ENCODE measurements at regions not wholly inside any gene's neighbourhood (a gene's known extent, or its start where the extent isn't known, plus 50 kb on each side); places are given as distances from the start of the nearest gene placed in this dataset.

DNA sequence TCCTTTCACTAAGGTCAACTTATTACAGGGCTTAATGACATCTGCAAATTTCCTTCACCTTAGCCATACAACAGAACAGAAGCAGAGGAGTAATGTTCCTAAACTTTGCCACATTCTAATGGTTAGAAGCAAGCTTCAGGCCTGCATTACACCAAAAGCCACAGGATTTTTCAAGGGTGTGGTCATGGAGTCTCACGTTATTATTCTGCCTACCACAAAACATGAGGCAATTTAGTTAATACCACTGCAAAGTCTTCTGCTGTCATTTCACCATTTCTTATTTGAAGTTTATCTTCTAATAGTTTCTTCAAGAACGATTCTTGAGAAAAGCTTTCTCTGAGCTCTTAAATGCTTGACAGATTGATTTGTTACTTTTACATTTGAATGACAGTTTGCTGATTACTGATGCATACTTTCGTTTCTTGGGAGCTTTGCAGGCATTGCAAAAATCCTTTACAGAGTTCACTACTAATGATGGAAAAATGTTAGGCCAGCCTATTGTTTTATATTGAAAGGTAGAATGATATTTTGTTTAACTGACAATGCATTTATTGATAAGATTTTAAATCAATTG lies 1257.1 kb downstream of the NSUN3 start:
- H3K27ac ChIP-seq: no peak overlapping the region
- peaks cover 0 to 14% (median 1%) of the 10 kb centered on the region in 4 donors for H3K9me3 ChIP-seq
- no peak for DNase-seq
- intact Hi-C loops (cut with DNase I; ENCODE audit: low total_unique reads): no loop called here
- no peaks in the 10 kb centered on the region for H3K4me1 ChIP-seq
- no peaks in the 10 kb centered on the region for H3K27me3 ChIP-seq
- 38 to 46% (median 41%) methylated on average over 3 of the region's 3 CpGs for WGBS, 5 donors
- H3K36me3 ChIP-seq: no peaks in the 10 kb centered on the region
- H3K4me3 ChIP-seq: no peak overlapping the region
- TF ChIP-seq EP300 (IDR thresholded peaks at IDR 0.05): no peak
- TF ChIP-seq, protein P1, sequence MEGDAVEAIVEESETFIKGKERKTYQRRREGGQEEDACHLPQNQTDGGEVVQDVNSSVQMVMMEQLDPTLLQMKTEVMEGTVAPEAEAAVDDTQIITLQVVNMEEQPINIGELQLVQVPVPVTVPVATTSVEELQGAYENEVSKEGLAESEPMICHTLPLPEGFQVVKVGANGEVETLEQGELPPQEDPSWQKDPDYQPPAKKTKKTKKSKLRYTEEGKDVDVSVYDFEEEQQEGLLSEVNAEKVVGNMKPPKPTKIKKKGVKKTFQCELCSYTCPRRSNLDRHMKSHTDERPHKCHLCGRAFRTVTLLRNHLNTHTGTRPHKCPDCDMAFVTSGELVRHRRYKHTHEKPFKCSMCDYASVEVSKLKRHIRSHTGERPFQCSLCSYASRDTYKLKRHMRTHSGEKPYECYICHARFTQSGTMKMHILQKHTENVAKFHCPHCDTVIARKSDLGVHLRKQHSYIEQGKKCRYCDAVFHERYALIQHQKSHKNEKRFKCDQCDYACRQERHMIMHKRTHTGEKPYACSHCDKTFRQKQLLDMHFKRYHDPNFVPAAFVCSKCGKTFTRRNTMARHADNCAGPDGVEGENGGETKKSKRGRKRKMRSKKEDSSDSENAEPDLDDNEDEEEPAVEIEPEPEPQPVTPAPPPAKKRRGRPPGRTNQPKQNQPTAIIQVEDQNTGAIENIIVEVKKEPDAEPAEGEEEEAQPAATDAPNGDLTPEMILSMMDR (IDR thresholded peaks at IDR 0.05): no peak

DNA sequence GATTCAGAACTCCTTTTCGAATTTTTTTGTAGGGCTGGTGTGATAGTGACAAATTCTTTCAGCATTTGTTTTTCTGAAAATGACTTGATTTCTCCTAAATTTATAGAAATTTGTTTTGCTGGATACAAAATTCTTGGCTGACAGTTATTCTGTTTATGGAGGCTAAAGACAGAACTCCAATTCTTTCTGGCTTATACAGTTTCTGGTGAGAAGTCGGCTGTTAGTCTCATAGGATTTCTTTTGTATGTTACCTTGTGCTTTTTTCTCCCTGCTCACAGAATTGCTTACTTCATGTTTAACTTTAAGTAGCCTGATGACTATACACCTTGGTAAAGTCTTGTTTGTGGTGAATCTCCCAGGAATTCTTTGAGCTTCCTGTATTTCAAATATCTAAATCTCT lies 1264.6 kb downstream of the NSUN3 start:
- H3K27ac ChIP-seq: no peak overlapping the region

DNA sequence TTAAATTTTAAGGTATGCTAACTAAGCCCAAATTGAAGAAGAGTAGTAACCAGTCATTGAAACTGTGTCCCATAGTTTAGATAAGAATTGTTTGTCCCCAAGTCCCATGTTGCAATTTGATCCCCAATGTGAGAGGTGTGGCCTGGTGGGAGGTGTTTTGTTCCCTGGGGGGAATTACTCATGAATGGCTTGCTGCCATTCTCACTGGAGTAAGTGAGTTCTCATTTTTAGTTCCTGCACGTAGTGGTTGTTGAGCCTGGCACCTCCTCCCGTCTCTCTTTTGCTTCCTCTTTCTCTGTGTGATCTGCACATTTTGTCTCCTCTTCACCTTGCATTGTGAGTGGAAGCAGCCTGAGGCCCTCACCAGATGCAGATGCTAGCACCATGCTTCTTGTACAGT lies 1271.0 kb downstream of the NSUN3 start:
- no peaks in the 10 kb centered on the region for H3K4me1 ChIP-seq
- DNase-seq: no peak
- intact Hi-C loops (cut with DNase I; ENCODE audit: low total_unique reads): no loop called here
- no peaks in the 10 kb centered on the region for H3K27me3 ChIP-seq
- TF ChIP-seq, protein P1 (IDR thresholded peaks at IDR 0.05): no peak
- no peak for TF ChIP-seq EP300 (IDR thresholded peaks at IDR 0.05)
- TF ChIP-seq POLR2A (IDR thresholded peaks at IDR 0.05): no peak
- no peak for TF ChIP-seq POLR2AphosphoS5 (IDR thresholded peaks at IDR 0.05)
- no peak overlapping the region for H3K4me3 ChIP-seq
- H3K27ac ChIP-seq: no peak overlapping the region
- 64 to 81% (median 72%) methylated on average over 2 of the region's 2 CpGs for WGBS, 5 donors
- H3K9me3 ChIP-seq: peaks cover 0 to 13% (median 10%) of the 10 kb centered on the region in 4 donors
- H3K36me3 ChIP-seq: no peaks in the 10 kb centered on the region

More for the DNA sequence above, 1264.6 kb downstream of the NSUN3 start:
- H3K9me3 ChIP-seq: peaks cover 0 to 27% (median 21%) of the 10 kb centered on the region in 4 donors
- H3K4me1 ChIP-seq: no peaks in the 10 kb centered on the region
- 72 to 80% (median 77%) methylated on average over 2 of the region's 2 CpGs for whole genome bisulfite sequencing, 5 donors
- H3K4me3 ChIP-seq: no peak overlapping the region
- H3K27me3 ChIP-seq: no peaks in the 10 kb centered on the region
- TF ChIP-seq POLR2AphosphoS5 (IDR thresholded peaks at IDR 0.05) (no peak), POLR2A (IDR thresholded peaks at IDR 0.05) (no peak), EP300 (IDR thresholded peaks at IDR 0.05) (no peak)
- TF ChIP-seq, protein P1 (IDR thresholded peaks at IDR 0.05): no peak
- no peaks in the 10 kb centered on the region for H3K36me3 ChIP-seq
- DNase-seq: no peak
- intact Hi-C loops (cut with DNase I; ENCODE audit: low total_unique reads): no loop called here

DNA sequence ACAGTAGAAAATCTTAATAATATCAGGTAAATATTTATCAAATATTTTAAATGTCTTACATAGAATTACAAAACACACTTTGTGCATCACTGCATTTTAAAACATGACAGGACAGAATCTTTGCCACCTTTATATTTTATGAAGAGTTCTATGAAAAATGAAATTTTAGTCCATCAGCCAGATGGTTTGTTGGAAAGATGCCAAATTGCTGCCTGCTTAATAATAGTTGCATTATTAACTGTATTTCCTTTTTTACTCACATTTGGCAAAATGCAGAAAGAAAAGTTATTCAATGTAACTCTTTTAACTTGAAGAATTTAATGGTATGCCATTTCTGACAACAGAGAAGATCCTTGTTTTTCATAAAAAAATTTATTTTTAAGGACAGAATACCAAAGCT lies 1271.6 kb downstream of the NSUN3 start:
- Histone ChIP-seq H3K36me3 (no peaks in the 10 kb centered on the region), H3K4me3 (no peak overlapping the region), H3K27ac (no peak overlapping the region), H3K4me1 (no peaks in the 10 kb centered on the region), H3K27me3 (no peaks in the 10 kb centered on the region), H3K9me3 (peaks cover 0 to 12% (median 7%) of the 10 kb centered on the region in 4 donors)
- TF ChIP-seq POLR2A (IDR thresholded peaks at IDR 0.05): no peak
- TF ChIP-seq POLR2AphosphoS5 (IDR thresholded peaks at IDR 0.05): no peak
- no peak for TF ChIP-seq EP300 (IDR thresholded peaks at IDR 0.05)
- TF ChIP-seq, protein P1 (IDR thresholded peaks at IDR 0.05): no peak
- intact Hi-C loops (cut with DNase I; ENCODE audit: low total_unique reads): no loop called here
- no peak for DNase-seq

Measured in stomach (tissue), 8 donors.